ENCODE measurements at regions not wholly inside any gene's neighbourhood (a gene's known extent, or its start where the extent isn't known, plus 50 kb on each side); places are given as distances from the start of the nearest gene placed in this dataset.

- TF ChIP-seq EZH2phosphoT487 (IDR thresholded peaks at IDR 0.05; ENCODE audit: low read depth, severe bottlenecking, unreplicated experiment) (no peak), EZH2 (IDR thresholded peaks at IDR 0.05; ENCODE audit: borderline replicate concordance) (no peak)
- TF ChIP-seq, protein P1, sequence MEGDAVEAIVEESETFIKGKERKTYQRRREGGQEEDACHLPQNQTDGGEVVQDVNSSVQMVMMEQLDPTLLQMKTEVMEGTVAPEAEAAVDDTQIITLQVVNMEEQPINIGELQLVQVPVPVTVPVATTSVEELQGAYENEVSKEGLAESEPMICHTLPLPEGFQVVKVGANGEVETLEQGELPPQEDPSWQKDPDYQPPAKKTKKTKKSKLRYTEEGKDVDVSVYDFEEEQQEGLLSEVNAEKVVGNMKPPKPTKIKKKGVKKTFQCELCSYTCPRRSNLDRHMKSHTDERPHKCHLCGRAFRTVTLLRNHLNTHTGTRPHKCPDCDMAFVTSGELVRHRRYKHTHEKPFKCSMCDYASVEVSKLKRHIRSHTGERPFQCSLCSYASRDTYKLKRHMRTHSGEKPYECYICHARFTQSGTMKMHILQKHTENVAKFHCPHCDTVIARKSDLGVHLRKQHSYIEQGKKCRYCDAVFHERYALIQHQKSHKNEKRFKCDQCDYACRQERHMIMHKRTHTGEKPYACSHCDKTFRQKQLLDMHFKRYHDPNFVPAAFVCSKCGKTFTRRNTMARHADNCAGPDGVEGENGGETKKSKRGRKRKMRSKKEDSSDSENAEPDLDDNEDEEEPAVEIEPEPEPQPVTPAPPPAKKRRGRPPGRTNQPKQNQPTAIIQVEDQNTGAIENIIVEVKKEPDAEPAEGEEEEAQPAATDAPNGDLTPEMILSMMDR (IDR thresholded peaks at IDR 0.05; ENCODE audit: poor library complexity), result no peak
- no peak overlapping the region for H3K27ac ChIP-seq
- no peaks in the 10 kb centered on the region for H4K20me1 ChIP-seq (ENCODE audit: insufficient read depth, poor library complexity, severe bottlenecking)
- H3K4me1 ChIP-seq (ENCODE audit: insufficient read depth), result no peaks in the 10 kb centered on the region
- DNase-seq (ENCODE audit: low spot score), result no peak
- H3K9me2 ChIP-seq (replicated peaks; ENCODE audit: insufficient read depth), result no peaks in the 10 kb centered on the region
- H3K36me3 ChIP-seq (replicated peaks; ENCODE audit: insufficient read depth, low read depth), result no peaks in the 10 kb centered on the region
- H3K79me2 ChIP-seq, result no peaks in the 10 kb centered on the region
- no peak overlapping the region for H3K4me2 ChIP-seq
- H3K4me3 ChIP-seq, result no peak overlapping the region
- no peak overlapping the region for H2AFZ ChIP-seq
- H3K9me3 ChIP-seq (ENCODE audit: low read depth), result no peaks in the 10 kb centered on the region
- no peaks in the 10 kb centered on the region for H3K27me3 ChIP-seq
Measured at GRCh38 chr13:75076476-75076875, 405.5 kb downstream of the TBC1D4 start.

GRCh38 chr13:75073786-75074185 lies 408.2 kb downstream of the TBC1D4 start:
- no peak for TF ChIP-seq EZH2phosphoT487 (IDR thresholded peaks at IDR 0.05; ENCODE audit: low read depth, severe bottlenecking, unreplicated experiment)
- TF ChIP-seq, protein P1 (IDR thresholded peaks at IDR 0.05; ENCODE audit: poor library complexity), result no peak
- TF ChIP-seq EZH2 (IDR thresholded peaks at IDR 0.05; ENCODE audit: borderline replicate concordance), result no peak
- no peaks in the 10 kb centered on the region for H3K27me3 ChIP-seq
- no peaks in the 10 kb centered on the region for H3K79me2 ChIP-seq
- 87% methylated on average over 1 of the region's 1 CpG for WGBS (ENCODE audit: low lambda C conversion rate, missing lambda C conversion rate)
- H3K4me3 ChIP-seq, result no peak overlapping the region
- no peak for DNase-seq (ENCODE audit: low spot score)
- no peaks in the 10 kb centered on the region for H3K9me2 ChIP-seq (replicated peaks; ENCODE audit: insufficient read depth)
- no peak overlapping the region for H3K27ac ChIP-seq
- no peaks in the 10 kb centered on the region for H3K9me3 ChIP-seq (ENCODE audit: low read depth)
- no peaks in the 10 kb centered on the region for H3K36me3 ChIP-seq (replicated peaks; ENCODE audit: insufficient read depth, low read depth)
- H3K4me2 ChIP-seq, result no peak overlapping the region
- H2AFZ ChIP-seq, result no peak overlapping the region
- H4K20me1 ChIP-seq (ENCODE audit: insufficient read depth, poor library complexity, severe bottlenecking), result no peaks in the 10 kb centered on the region
- no peaks in the 10 kb centered on the region for H3K4me1 ChIP-seq (ENCODE audit: insufficient read depth)

DNA sequence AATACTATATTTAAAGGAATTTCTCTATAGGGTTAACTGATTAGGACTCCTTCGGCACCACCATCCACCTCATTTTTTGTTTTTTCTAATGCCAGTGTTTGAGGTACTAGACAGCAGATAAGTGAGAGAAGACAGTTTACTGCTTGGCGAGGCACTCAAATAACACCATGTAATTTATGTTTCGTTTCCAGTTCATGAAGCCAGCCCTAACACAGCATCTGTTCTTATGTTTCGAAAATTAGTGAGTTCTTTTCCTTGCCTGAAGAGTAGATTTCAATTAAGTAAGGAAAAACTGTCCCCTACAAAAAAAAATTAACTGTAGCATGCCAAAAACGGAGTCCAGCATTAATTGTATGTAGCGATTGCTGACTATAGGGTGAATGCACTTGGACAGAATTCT lies 409.1 kb downstream of the TBC1D4 start:
- no peaks in the 10 kb centered on the region for H4K20me1 ChIP-seq (ENCODE audit: insufficient read depth, poor library complexity, severe bottlenecking)
- no peaks in the 10 kb centered on the region for H3K9me3 ChIP-seq (ENCODE audit: low read depth)
- H3K4me1 ChIP-seq (ENCODE audit: insufficient read depth), result no peaks in the 10 kb centered on the region
- no peaks in the 10 kb centered on the region for H3K79me2 ChIP-seq
- no peak for DNase-seq (ENCODE audit: low spot score)
- 84% methylated on average over 6 of the region's 6 CpGs for WGBS (ENCODE audit: low lambda C conversion rate, missing lambda C conversion rate)
- no peak overlapping the region for H3K4me3 ChIP-seq
- H2AFZ ChIP-seq, result no peak overlapping the region
- H3K36me3 ChIP-seq (replicated peaks; ENCODE audit: insufficient read depth, low read depth), result no peaks in the 10 kb centered on the region
- TF ChIP-seq EZH2phosphoT487 (IDR thresholded peaks at IDR 0.05; ENCODE audit: low read depth, severe bottlenecking, unreplicated experiment) (no peak), EZH2 (IDR thresholded peaks at IDR 0.05; ENCODE audit: borderline replicate concordance) (no peak)
- TF ChIP-seq, protein P1 (IDR thresholded peaks at IDR 0.05; ENCODE audit: poor library complexity), result no peak
- H3K27me3 ChIP-seq, result no peaks in the 10 kb centered on the region
- H3K9me2 ChIP-seq (replicated peaks; ENCODE audit: insufficient read depth), result no peaks in the 10 kb centered on the region
- H3K4me2 ChIP-seq, result no peak overlapping the region
- no peak overlapping the region for H3K27ac ChIP-seq

GRCh38 chr13:75072368-75072767 lies 409.6 kb downstream of the TBC1D4 start:
- Histone ChIP-seq H2AFZ (no peak overlapping the region), H3K79me2 (no peaks in the 10 kb centered on the region), H3K27me3 (no peaks in the 10 kb centered on the region), H3K4me3 (no peak overlapping the region), H3K27ac (no peak overlapping the region), H3K4me1 (ENCODE audit: insufficient read depth) (no peaks in the 10 kb centered on the region), H3K36me3 (replicated peaks; ENCODE audit: insufficient read depth, low read depth) (no peaks in the 10 kb centered on the region), H4K20me1 (ENCODE audit: insufficient read depth, poor library complexity, severe bottlenecking) (no peaks in the 10 kb centered on the region), H3K9me2 (replicated peaks; ENCODE audit: insufficient read depth) (no peaks in the 10 kb centered on the region), H3K9me3 (ENCODE audit: low read depth) (no peaks in the 10 kb centered on the region), H3K4me2 (no peak overlapping the region)
- TF ChIP-seq, protein P1 (IDR thresholded peaks at IDR 0.05; ENCODE audit: poor library complexity), result no peak
- no peak for TF ChIP-seq EZH2phosphoT487 (IDR thresholded peaks at IDR 0.05; ENCODE audit: low read depth, severe bottlenecking, unreplicated experiment)
- TF ChIP-seq EZH2 (IDR thresholded peaks at IDR 0.05; ENCODE audit: borderline replicate concordance), result no peak
- no peak for DNase-seq (ENCODE audit: low spot score)
